Glutamatergic neuron (in vitro differentiated cells): ENCODE measurements at regions not wholly inside any gene's neighbourhood (a gene's known extent, or its start where the extent isn't known, plus 50 kb on each side); places are given as distances from the start of the nearest gene placed in this dataset.

Experiments used
- DNase-seq: peaks from one replicate; pipeline ENCODE4 v3.0.0; 2022
- H3K27ac Mint-ChIP-seq: one replicate; pipeline ENCODE4 v1.8.0; 2020; ENCODE audit warnings: mild to moderate bottlenecking, mixed read lengths, inconsistent platforms; ENCODE audit not compliant: unreplicated experiment
- H3K27me3 Mint-ChIP-seq: one replicate; pipeline ENCODE4 v1.8.0; 2020; ENCODE audit warnings: mild to moderate bottlenecking, moderate library complexity, mixed read lengths, inconsistent platforms; ENCODE audit not compliant: unreplicated experiment
- H3K36me3 Mint-ChIP-seq: one replicate; pipeline ENCODE4 v1.8.0; 2020; ENCODE audit warnings: mild to moderate bottlenecking, mixed read lengths, inconsistent platforms; ENCODE audit not compliant: unreplicated experiment
- H3K4me1 Mint-ChIP-seq: one replicate; pipeline ENCODE4 v1.8.0; 2020; ENCODE audit warnings: mild to moderate bottlenecking, low read depth, mixed read lengths, inconsistent platforms; ENCODE audit not compliant: unreplicated experiment
- H3K4me3 Mint-ChIP-seq: one replicate; pipeline ENCODE4 v1.8.0; 2020; ENCODE audit warnings: mild to moderate bottlenecking, mixed read lengths, inconsistent platforms; ENCODE audit not compliant: unreplicated experiment
- H3K9me3 Mint-ChIP-seq: one replicate; pipeline ENCODE4 v1.8.0; 2020; ENCODE audit warnings: mild to moderate bottlenecking, moderate library complexity, mixed read lengths, inconsistent platforms; ENCODE audit not compliant: unreplicated experiment
- CTCF ChIP-seq: fragments of 200-600 bp; sonication (generic); IDR thresholded peaks from one replicate; pipeline ENCODE4 v1.5.0; 2021; ENCODE audit not compliant: partially characterized antibody, unreplicated experiment

- H3K27ac Mint-ChIP-seq, result no peak overlapping the region
- peaks cover 5% of the 10 kb centered on the region for H3K4me1 Mint-ChIP-seq
- DNase-seq, result no peak
- H3K9me3 Mint-ChIP-seq, result peaks cover 6% of the 10 kb centered on the region
- no peaks in the 10 kb centered on the region for H3K36me3 Mint-ChIP-seq
- H3K4me3 Mint-ChIP-seq, result no peak overlapping the region
- TF ChIP-seq CTCF, result no peak
- H3K27me3 Mint-ChIP-seq, result peaks cover 5% of the 10 kb centered on the region
Measured at GRCh38 chr1:243903895-243904294, 53.9 kb upstream of the AKT3 start.

GRCh38 chr1:243903041-243903440 lies 53.0 kb upstream of the AKT3 start:
- no peaks in the 10 kb centered on the region for H3K36me3 Mint-ChIP-seq
- peaks cover 6% of the 10 kb centered on the region for H3K9me3 Mint-ChIP-seq
- H3K4me1 Mint-ChIP-seq, result peaks cover 5% of the 10 kb centered on the region
- peaks cover 5% of the 10 kb centered on the region for H3K27me3 Mint-ChIP-seq
- DNase-seq, result no peak
- no peak overlapping the region for H3K4me3 Mint-ChIP-seq
- no peak overlapping the region for H3K27ac Mint-ChIP-seq
- no peak for TF ChIP-seq CTCF

- DNase-seq, result no peak
- H3K36me3 Mint-ChIP-seq, result no peaks in the 10 kb centered on the region
- H3K9me3 Mint-ChIP-seq, result peaks cover 8% of the 10 kb centered on the region
- no peak overlapping the region for H3K4me3 Mint-ChIP-seq
- no peak overlapping the region for H3K27ac Mint-ChIP-seq
- no peak for TF ChIP-seq CTCF
- H3K4me1 Mint-ChIP-seq, result peaks cover 5% of the 10 kb centered on the region
- peaks cover 5% of the 10 kb centered on the region for H3K27me3 Mint-ChIP-seq
Measured at GRCh38 chr1:243902100-243902499, 52.1 kb upstream of the AKT3 start.
